ENCODE measurements at regions not wholly inside any gene's neighbourhood (a gene's known extent, or its start where the extent isn't known, plus 50 kb on each side); places are given as distances from the start of the nearest gene placed in this dataset.

- DNase-seq = no peak
Observed at GRCh38 chr12:30827101-30828066, 72.6 kb upstream of the CAPRIN2 start.

GRCh38 chr12:30826276-30826675 lies 71.5 kb upstream of the CAPRIN2 start:
- DNase-seq = no peak

- no peak for DNase-seq
Observed at GRCh38 chr12:30825341-30825740, 70.6 kb upstream of the CAPRIN2 start.

DNA sequence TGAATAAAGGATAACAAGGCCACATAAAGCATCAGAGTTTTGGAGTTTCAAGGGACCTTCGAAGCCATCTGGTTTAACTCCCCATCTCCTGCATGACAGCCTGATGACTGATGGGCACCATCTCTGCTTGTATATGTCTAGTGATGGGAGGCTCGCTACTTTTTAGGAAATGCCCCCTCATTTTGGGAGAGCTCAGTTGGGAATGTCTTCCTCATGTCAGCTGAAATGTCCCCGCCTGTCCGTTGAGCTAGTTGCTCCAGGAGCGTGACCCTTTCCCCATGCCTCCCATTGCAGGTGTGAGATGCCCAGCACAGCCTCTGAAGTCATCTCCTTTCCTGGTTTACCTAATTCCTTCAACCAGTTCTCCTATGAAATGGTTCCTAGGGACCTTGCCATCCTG lies 69.6 kb upstream of the CAPRIN2 start:
- DNase-seq = no peak

- no peak for DNase-seq
Observed at GRCh38 chr12:30823764-30824163, 69.0 kb upstream of the CAPRIN2 start.

DNA sequence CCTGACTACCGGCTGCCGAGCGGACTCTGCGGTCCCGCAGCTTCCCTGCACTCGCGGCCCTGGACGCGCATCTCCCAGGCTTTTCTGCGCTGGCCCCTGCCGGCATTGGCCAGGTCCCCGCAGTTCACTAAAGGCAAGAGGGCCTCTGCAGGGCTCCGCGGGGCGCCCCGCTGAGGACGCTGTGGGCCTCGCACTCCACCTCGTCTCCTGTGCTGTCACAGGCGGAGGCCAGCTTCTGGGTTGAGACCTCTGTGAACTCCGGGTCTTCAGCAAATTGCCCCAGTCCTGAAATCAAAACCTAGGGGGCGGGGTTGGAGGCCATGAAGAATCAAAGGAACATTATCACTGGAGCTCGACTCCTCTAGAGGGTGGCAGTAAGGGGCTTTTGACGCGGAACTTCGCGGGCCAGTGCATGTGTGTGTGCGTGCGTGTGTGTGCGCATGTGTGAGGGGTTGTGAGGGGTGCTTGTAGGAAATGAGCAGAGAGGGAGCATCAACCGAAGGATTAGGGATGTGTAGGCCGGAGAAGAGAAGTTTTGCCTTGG lies 68.5 kb upstream of the CAPRIN2 start:
- no peak for DNase-seq

GRCh38 chr12:30822385-30823155 lies 67.8 kb upstream of the CAPRIN2 start:
- peak; percentile 35 for DNase-seq

DNA sequence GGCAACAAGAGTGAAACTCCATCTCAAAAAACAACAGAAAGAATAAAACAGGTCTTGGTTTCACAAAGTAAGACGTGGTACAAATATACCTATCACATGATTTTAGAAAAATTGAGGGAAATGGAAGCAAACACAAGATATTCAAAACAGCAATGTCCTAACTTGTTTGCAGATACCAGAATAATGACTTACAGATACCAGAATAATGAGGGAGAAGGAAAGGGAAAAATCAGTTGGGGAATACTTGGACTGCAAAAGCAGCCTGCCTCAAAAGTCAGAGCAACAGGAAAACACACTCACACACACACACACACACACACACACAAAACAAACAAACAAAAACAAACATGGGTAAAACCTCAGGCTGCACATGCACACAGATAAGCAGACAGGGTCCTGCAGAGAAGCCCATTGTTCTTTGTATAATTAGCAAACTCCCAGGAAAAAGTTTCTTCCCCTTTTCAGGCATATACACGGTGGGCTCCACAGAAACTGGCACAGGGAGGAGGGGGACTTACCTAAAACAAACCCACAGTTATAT lies 65.7 kb upstream of the CAPRIN2 start:
- no peak for DNase-seq

DNA sequence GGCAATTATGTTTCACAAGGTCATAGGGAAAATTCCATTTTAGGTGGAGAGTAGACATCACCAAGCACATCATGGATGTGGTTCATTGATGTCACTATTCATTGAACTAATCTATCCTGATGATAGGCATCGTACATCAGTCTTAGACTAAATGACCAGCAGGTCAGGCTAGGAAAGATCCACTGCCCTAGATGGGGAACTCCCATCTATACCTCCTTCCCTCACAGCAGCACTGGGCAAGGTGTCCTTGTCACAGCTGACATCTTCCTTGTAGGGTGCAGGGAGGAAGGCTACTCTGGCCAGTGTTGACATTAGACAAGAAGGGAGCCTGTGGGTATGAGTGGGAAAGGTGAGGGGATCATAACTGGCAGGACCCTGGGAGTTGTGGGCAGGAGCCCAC lies 63.8 kb upstream of the CAPRIN2 start:
- DNase-seq = no peak

GRCh38 chr12:30816742-30817465 lies 62.2 kb upstream of the CAPRIN2 start:
- no peak for DNase-seq

- no peak for DNase-seq
Observed at GRCh38 chr12:30814295-30814655, 59.5 kb upstream of the CAPRIN2 start.

DNA sequence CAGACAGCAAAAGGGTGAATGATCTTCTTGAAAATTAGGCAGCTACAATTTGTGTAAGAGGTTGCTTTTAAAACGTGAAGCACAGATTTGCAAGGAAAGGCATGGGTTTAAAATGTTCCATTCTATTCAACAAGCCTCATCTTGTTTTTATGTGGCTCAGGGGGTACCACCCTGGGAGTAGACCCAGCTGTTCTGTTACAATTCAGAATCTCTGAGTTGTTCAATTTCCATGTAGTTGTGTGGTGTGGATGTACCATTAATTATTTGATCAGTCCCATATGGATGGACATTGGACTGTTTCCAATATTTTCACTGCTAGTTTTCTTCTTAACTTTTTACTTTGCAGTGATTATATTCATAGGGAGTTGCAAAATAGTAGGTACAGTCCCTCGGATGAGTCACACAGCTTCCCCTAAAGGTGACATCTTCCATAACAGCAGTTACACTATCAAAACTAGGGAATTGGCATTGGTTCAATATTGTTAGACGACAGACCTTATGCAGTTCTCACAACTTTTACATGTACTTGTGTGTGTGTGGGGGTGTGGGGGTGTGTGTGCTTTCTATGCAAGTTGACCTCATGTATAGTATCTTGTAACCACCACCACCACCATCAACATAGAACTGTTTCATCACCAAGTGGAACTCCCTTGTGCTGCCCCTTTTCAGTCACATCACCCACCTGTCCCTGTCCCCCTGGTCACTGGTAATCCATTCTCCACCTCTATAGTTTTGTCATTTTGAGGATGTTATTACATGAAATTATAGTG lies 59.0 kb upstream of the CAPRIN2 start:
- no peak for DNase-seq

- no peak for DNase-seq
Observed at GRCh38 chr12:30811966-30812365, 57.2 kb upstream of the CAPRIN2 start.

- DNase-seq = no peak
Observed at GRCh38 chr12:30810918-30811317, 56.2 kb upstream of the CAPRIN2 start.

- DNase-seq = no peak
Observed at GRCh38 chr12:30807695-30808034, 52.9 kb upstream of the CAPRIN2 start.

DNA sequence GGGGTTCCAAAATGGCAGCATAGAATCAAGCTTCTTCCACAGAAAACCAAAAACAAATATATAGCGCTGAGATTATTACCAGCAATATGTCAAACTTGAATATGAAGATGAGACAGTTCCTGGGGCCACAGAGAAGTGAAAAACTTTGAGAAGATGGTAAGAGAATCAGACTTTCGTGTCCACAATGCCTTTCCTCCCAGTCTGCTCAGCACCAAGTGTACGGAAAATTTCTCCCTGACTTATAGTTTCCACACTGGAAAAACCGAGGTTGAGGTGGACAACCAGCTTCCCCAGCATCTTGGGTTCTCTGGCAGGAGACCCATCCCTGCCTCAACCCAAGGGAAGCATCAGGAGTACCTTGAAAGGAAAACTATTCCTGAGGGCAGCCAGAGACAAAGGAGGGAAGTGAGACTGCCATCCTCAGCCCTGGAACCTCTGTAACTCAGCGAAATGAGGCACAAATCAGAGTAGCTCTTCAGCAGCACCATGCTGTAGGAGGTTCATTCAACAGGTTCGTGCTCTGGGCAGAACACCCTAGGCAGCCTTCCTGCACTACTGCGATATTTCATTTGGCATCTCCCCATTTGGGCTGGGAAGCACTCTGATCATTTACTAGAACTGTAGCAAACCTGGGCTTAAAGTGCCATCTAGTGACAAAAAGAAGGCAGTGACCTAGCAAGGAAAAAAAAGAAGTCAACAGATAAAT lies 52.4 kb upstream of the CAPRIN2 start:
- DNase-seq = peak; percentile 55

DNA sequence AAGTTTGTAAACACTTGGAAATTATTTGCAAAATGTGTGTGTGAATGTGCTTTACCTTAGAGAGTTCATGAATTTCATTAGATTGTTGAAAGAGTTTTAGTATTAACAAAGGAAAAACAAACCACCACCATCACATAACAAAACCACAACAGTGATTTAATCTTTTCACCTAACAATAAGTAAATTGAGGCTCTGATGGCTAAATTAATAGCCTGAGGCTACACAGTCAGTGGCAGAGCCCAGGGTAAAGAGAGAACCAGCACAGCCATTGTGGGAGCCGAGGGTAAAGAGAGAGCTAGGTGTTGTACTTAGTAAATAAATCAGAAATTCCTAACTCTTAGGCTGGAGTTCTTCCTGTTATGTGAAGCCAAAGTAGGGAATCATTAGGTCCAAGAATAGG lies 51.2 kb upstream of the CAPRIN2 start:
- no peak for DNase-seq
